Upper lobe of left lung (tissue), 4 donors: ENCODE measurements at regions not wholly inside any gene's neighbourhood (a gene's known extent, or its start where the extent isn't known, plus 50 kb on each side); places are given as distances from the start of the nearest gene placed in this dataset.
"Not testable (repeated sequence)": the region's sequence is repeated elsewhere in the genome, so short reads cannot be mapped to it uniquely, and the experiment has no call there.

Experiments used
- EP300 ChIP-seq, 4 donors: sonication (generic); formaldehyde crosslinking; IDR thresholded peaks; one replicate each; pipeline ENCODE4 v1.5.1; 2017; ENCODE audit warnings: antibody characterized with exemption in 4 of 4, control low read depth in 2 of 4
- POLR2A ChIP-seq, 4 donors: fragments of 450-650 bp; IDR thresholded peaks; one replicate each; pipeline ENCODE4 v1.5.1; 2016 to 2017; ENCODE audit warnings: antibody characterized with exemption in 4 of 4, mild to moderate bottlenecking in 2 of 4
- POLR2AphosphoS5 ChIP-seq, 2 donors: sonication (generic); formaldehyde crosslinking; IDR thresholded peaks; one replicate each; pipeline ENCODE4 v1.5.1; 2017; ENCODE audit warnings: antibody characterized with exemption in 2 of 2
- TF ChIP-seq, protein P1 (sequence below), 6 experiments: fragments of 450-650 bp in 4 of 6; fragments of 200-600 bp in 2 of 6; sonication (generic) in 2 of 6; IDR thresholded peaks; one replicate each; pipeline ENCODE4 v1.5.1; 2016 to 2019; ENCODE audit warnings: antibody characterized with exemption in 6 of 6

DNA sequence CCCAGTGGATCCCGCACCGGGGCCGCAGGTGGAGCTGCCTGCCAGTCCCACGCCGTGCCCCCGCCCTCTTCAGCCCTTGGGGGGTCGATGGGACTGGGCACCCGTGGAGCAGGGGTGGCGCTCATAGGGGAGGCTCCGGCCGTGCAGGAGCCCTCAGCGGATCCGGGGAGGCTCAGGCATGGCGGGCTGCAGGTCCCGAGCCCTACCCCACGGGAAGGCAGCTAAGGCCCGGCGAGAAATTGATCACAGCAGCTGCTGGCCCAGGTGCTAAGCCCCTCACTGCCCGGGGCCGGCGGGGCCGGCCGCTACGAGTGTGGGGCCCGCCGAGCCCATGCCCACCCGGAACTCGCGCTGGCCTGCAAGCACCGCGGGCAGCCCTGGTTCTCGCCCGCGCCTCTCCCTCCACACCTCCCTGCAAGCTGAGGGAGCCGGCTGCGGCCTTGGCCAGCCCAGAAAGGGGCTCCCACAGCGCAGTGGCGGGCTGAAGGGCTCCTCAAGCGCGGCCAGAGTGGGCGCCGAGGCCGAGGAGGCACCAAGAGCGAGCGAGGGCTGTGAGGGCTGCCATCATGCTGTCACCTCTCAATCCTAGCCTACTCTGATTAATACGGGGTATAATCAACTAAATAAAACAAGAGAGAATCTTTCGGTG lies 56.5 kb upstream of the ABHD2 start:
- TF ChIP-seq, protein P1, sequence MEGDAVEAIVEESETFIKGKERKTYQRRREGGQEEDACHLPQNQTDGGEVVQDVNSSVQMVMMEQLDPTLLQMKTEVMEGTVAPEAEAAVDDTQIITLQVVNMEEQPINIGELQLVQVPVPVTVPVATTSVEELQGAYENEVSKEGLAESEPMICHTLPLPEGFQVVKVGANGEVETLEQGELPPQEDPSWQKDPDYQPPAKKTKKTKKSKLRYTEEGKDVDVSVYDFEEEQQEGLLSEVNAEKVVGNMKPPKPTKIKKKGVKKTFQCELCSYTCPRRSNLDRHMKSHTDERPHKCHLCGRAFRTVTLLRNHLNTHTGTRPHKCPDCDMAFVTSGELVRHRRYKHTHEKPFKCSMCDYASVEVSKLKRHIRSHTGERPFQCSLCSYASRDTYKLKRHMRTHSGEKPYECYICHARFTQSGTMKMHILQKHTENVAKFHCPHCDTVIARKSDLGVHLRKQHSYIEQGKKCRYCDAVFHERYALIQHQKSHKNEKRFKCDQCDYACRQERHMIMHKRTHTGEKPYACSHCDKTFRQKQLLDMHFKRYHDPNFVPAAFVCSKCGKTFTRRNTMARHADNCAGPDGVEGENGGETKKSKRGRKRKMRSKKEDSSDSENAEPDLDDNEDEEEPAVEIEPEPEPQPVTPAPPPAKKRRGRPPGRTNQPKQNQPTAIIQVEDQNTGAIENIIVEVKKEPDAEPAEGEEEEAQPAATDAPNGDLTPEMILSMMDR (IDR thresholded peaks at IDR 0.05), result not testable (repeated sequence)
- TF ChIP-seq POLR2A, EP300, POLR2AphosphoS5 (IDR thresholded peaks at IDR 0.05): not testable (repeated sequence)
